GM13976 (cell line): ENCODE measurements at regions not wholly inside any gene's neighbourhood (a gene's known extent, or its start where the extent isn't known, plus 50 kb on each side); places are given as distances from the start of the nearest gene placed in this dataset.
A peak's percentile ranks its signal among the peaks of the same experiment; 100 is the strongest.

ENCODE experiments used
- DNase-seq: peaks from one replicate; pipeline ENCODE4 v3.0.0; 2012; ENCODE audit warnings: low spot score
- in situ Hi-C: fragments of 300-500 bp; cut with MboI; formaldehyde crosslinking; loops from one replicate; pipeline ENCODE4 v1.12.0; 2022; ENCODE audit warnings: low sequenced_read_pairs, mixed read lengths, inconsistent platforms; ENCODE audit not compliant: unreplicated experiment
- TF ChIP-seq, protein P1 (sequence below): IDR thresholded peaks from 2 replicates; pipeline ENCODE4 v1.5.1; 2012; ENCODE audit warnings: borderline replicate concordance, mild to moderate bottlenecking; ENCODE audit not compliant: insufficient read depth; ENCODE audit errors: extremely low read depth, missing control alignments, control extremely low read depth

DNA sequence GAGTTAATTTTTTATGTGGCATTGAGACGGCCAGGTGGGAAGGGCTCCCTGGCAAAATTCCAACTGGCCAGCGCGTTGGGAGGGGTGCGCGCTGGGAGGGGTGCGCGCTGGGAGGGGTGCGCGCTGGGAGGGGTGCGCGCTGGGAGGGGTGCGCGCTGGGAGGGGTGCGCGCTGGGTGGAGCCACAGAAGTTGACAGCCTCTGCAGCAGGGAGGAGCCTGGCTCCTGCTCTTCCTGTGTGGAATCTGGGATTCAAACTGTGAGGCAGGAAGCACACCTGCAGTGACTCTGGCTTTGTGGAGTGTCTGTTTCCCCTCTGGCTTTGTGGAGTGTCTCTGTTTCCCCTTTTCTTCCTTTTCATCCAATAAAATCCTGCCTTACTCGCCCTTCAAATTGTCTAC lies 147.9 kb upstream of the CBLN2 start:
- DNase-seq, result no peak
- in situ Hi-C loops, result no loop called here
- TF ChIP-seq, protein P1, sequence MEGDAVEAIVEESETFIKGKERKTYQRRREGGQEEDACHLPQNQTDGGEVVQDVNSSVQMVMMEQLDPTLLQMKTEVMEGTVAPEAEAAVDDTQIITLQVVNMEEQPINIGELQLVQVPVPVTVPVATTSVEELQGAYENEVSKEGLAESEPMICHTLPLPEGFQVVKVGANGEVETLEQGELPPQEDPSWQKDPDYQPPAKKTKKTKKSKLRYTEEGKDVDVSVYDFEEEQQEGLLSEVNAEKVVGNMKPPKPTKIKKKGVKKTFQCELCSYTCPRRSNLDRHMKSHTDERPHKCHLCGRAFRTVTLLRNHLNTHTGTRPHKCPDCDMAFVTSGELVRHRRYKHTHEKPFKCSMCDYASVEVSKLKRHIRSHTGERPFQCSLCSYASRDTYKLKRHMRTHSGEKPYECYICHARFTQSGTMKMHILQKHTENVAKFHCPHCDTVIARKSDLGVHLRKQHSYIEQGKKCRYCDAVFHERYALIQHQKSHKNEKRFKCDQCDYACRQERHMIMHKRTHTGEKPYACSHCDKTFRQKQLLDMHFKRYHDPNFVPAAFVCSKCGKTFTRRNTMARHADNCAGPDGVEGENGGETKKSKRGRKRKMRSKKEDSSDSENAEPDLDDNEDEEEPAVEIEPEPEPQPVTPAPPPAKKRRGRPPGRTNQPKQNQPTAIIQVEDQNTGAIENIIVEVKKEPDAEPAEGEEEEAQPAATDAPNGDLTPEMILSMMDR, result no peak

DNA sequence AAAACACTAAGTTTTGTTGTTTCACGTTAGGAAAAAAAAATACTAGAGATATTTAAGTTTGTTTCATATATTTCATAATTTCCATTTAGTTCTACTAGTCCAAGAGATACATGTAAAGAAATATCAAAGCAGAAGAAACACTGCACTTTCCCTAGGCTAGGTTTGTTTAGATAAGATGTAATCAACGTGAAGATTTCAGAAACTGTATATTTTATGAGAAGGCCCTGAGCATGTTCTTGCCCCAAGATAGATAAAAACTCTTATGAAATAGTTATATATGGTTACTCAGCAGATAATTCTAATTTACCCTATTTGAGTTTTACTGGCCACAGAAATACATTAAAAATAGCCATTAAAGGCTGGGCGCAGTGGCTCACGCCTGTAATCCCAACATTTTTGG lies 143.6 kb upstream of the CBLN2 start:
- TF ChIP-seq, protein P1, result no peak
- in situ Hi-C loops, result no loop called here

DNA sequence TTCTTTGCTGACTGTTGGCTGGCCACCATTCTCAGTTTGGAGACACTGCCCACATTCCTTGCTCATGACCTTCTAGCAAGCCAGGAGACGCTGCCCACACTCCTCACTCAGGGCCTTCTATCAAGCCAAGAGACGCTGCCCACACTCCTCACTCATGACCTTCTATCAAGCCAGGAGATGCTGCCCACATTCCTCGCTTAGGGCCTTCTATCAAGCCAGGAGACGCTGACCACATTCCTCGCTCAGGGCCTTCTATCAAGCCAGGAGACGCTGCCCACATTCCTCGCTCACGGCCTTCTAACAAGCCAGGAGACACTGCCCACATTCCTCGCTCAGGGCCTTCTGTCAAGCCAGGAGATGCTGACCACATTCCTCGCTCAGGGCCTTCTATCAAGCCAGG lies 131.3 kb upstream of the CBLN2 start:
- DNase-seq, result no peak
- TF ChIP-seq, protein P1, result no peak
- in situ Hi-C loops, result no loop called here

More for the DNA sequence above, 143.6 kb upstream of the CBLN2 start:
- DNase-seq, result no peak

DNA sequence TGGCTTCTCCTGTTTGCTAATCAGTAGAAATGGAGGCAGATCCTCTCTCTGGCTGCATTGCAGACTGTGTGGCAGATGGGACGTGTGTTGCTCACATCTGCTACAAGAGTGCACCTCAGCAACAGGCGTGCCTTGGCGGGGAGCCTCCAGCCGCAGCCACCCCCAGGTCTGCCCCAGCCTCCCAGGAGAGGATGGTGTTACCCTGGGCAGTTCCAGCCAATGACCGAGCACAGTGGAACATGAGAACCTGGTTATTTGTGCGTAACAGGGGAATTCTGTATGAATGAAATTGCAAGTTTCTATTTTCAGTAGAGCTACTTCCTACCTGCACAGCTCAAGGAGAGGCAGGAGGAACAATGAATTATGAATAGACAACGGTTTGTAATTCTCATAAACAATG lies 130.6 kb upstream of the CBLN2 start:
- TF ChIP-seq, protein P1, result no peak
- peak; percentile 64 for DNase-seq
- in situ Hi-C loops, result no loop called here

DNA sequence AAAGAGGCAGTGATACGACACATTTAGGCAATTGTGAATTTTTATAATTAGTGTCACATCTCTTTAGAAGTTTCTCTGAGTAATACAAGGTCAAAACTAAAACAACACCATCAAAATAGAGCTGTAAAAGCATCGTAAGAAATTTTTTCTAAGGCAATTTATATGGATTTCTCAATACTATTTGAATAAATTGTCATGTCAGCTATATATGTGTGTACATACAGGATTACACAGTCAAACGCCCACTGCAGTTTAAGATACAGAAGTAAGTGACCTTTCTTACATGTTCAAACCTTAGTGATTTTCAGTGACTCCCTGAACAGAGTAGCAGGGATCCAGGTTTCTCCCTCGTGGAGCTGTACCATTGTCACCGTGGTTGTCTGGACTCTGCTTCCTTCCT lies 129.1 kb upstream of the CBLN2 start:
- TF ChIP-seq, protein P1, result no peak
- in situ Hi-C loops, result no loop called here
- DNase-seq, result no peak

DNA sequence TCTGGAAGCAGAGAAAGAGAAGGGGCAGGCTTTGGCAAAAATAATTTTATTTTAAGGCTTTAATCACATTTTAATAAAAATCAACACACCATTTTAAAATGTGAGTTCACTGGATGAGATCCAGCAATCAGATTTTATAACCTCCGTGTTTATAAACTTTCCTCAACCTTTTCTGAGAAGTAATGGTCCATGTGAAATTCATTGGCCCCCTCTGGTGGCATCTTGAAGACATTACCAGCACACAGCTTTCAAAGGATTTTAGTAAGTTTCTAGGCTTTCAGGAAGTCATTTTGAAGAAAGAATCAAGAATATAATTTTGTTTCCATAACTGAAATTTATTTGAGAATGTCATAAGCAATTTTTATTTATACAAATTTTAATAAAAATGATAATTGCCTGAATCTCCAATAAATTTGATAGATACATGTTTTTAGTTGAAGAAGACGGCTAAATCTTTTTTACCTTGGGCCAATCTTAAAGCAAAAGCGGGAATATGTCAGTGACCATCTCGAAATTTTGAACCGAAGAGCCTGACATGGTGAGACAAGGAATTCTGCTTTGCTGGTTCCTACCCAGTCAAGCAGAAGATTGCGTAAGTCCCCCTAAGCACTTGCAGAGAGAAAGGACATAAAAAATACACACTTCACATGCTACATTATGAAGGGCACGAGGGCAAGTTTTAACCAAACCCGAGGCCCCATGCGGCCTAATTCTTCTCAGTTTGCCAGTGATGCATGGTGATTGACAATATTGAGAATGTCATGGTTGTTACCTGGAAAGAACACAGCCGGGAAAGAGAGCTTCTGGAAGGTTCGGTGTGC lies 128.4 kb upstream of the CBLN2 start:
- TF ChIP-seq, protein P1, result peak; percentile 54
- in situ Hi-C loops, result no loop called here
- peak; percentile 49 for DNase-seq

DNA sequence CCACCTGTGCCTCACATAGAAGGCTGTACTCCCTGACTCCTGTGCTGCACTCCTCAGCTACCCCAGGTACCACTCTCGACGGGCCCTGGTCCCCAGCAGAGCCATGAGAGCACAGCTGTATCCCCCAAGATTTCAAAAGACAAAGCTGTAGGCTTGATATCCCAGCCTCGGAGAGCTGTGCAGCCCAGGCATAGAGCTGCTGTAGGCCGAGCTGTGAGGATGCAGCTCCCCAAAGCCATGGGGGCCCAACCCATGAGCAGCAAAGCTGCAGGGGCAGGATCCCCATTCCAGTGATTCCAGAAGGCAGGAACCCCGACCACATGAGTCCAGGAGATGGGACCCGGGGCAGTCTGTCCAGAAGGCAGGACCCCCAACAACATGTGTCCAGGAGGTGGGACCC lies 123.8 kb upstream of the CBLN2 start:
- TF ChIP-seq, protein P1, result no peak
- in situ Hi-C loops, result no loop called here
- DNase-seq, result no peak
